ENCODE measurements at regions not wholly inside any gene's neighbourhood (a gene's known extent, or its start where the extent isn't known, plus 50 kb on each side); places are given as distances from the start of the nearest gene placed in this dataset.
"Not testable (repeated sequence)": the region's sequence is repeated elsewhere in the genome, so short reads cannot be mapped to it uniquely, and the experiment has no call there.

- peaks cover 6 to 40% of the 10 kb centered on the region in 2 donors for H3K4me1 ChIP-seq (replicated peaks in 1 of 2)
- in situ Hi-C loops (cut with MboI; ENCODE audit: low pct_unique_long_range_greater_than_20kb in 2 of 9, low sequenced_read_pairs in 9 of 9, unreplicated experiment in 9 of 9); H3K4me3 ChIP-seq; H3K27ac ChIP-seq; ATAC-seq (replicated peaks in 6 of 8): not testable (repeated sequence)
- 0 to 12% (median 10%) methylated on average over 1 to 3 of the region's 7 CpGs; no CpG with 5 or more reads in 7 of the 10 experiments for WGBS, 10 experiments
Observed at GRCh38 chr10:90302031-90302430, 555.8 kb downstream of the HTR7 start.

GRCh38 chr10:90302758-90303481 is 554.9 kb downstream of the HTR7 start:
- WGBS, 10 experiments = 0 to 93% (median 56%) methylated on average over 2 to 8 of the region's 8 CpGs; no CpG with 5 or more reads in 1 of the 10 experiments
- peaks cover 6 to 41% of the 10 kb centered on the region in 2 donors for H3K4me1 ChIP-seq (replicated peaks in 1 of 2)
- peak in 4 of 8 experiments; percentile 21 to 71 (median 68) for ATAC-seq (replicated peaks in 6 of 8)
- in situ Hi-C loops (cut with MboI; ENCODE audit: low pct_unique_long_range_greater_than_20kb in 2 of 9, low sequenced_read_pairs in 9 of 9, unreplicated experiment in 9 of 9) = no loop called here
- no peak overlapping the region for H3K27ac ChIP-seq
- H3K4me3 ChIP-seq = no peak overlapping the region

GRCh38 chr10:90304533-90304932 is 553.3 kb downstream of the HTR7 start:
- no peak overlapping the region for H3K4me3 ChIP-seq
- 0 to 100% (median 0%) methylated on average over 1 of the region's 1 CpG; no CpG with 5 or more reads in 3 of the 10 experiments for whole genome bisulfite sequencing, 10 experiments
- H3K4me1 ChIP-seq (replicated peaks in 1 of 2) = peaks cover 6 to 41% of the 10 kb centered on the region in 2 donors
- no peak overlapping the region for H3K27ac ChIP-seq
- in situ Hi-C loops (cut with MboI; ENCODE audit: low pct_unique_long_range_greater_than_20kb in 2 of 9, low sequenced_read_pairs in 9 of 9, unreplicated experiment in 9 of 9) = no loop called here
- ATAC-seq (replicated peaks in 6 of 8) = no peak

GRCh38 chr10:90306187-90306586 is 551.7 kb downstream of the HTR7 start:
- WGBS, 10 experiments = 0 to 50% (median 8%) methylated on average over 1 of the region's 1 CpG; no CpG with 5 or more reads in 6 of the 10 experiments

GRCh38 chr10:90308223-90308622 is 549.6 kb downstream of the HTR7 start:
- Histone ChIP-seq H3K4me1 (replicated peaks in 1 of 2) (peaks cover 6 to 30% of the 10 kb centered on the region in 2 donors), H3K27ac (no peak overlapping the region), H3K4me3 (no peak overlapping the region)
- ATAC-seq (replicated peaks in 6 of 8) = no peak
- in situ Hi-C loops (cut with MboI; ENCODE audit: low pct_unique_long_range_greater_than_20kb in 2 of 9, low sequenced_read_pairs in 9 of 9, unreplicated experiment in 9 of 9) = no loop called here
- WGBS, 10 experiments = 4 to 100% (median 88%) methylated on average over 2 to 7 of the region's 7 CpGs; no CpG with 5 or more reads in 1 of the 10 experiments

More at GRCh38 chr10:90306187-90306586, 551.7 kb downstream of the HTR7 start:
- Histone ChIP-seq H3K4me3 (no peak overlapping the region), H3K27ac (no peak overlapping the region), H3K4me1 (replicated peaks in 1 of 2) (peaks cover 6 to 41% of the 10 kb centered on the region in 2 donors)
- ATAC-seq (replicated peaks in 6 of 8) = peak; percentile 54 to 98 (median 93)
- in situ Hi-C loops (cut with MboI; ENCODE audit: low pct_unique_long_range_greater_than_20kb in 2 of 9, low sequenced_read_pairs in 9 of 9, unreplicated experiment in 9 of 9) = no loop called here

- H3K4me1 ChIP-seq (replicated peaks in 1 of 2) = peaks cover 0 to 5% of the 10 kb centered on the region in 2 donors
- peak in 3 of 8 experiments; percentile 20 to 33 (median 25) for ATAC-seq (replicated peaks in 6 of 8)
- no peak overlapping the region for H3K4me3 ChIP-seq
- no peak overlapping the region for H3K27ac ChIP-seq
- in situ Hi-C loops (cut with MboI; ENCODE audit: low pct_unique_long_range_greater_than_20kb in 2 of 9, low sequenced_read_pairs in 9 of 9, unreplicated experiment in 9 of 9) = no loop called here
- WGBS, 10 experiments = 0 to 100% (median 88%) methylated on average over 1 to 3 of the region's 3 CpGs
Observed at GRCh38 chr10:90313576-90314325, 544.1 kb downstream of the HTR7 start.

- Histone ChIP-seq H3K4me1 (replicated peaks in 1 of 2) (peaks cover 7 to 10% of the 10 kb centered on the region in 2 donors), H3K27ac (no peak overlapping the region), H3K4me3 (no peak overlapping the region)
- WGBS, 10 experiments = 0 to 100% (median 62%) methylated on average over 1 of the region's 1 CpG; no CpG with 5 or more reads in 4 of the 10 experiments
- in situ Hi-C loops (cut with MboI; ENCODE audit: low pct_unique_long_range_greater_than_20kb in 2 of 9, low sequenced_read_pairs in 9 of 9, unreplicated experiment in 9 of 9) = no loop called here
- no peak for ATAC-seq (replicated peaks in 6 of 8)
Observed at GRCh38 chr10:90314718-90315117, 543.1 kb downstream of the HTR7 start.

GRCh38 chr10:90317172-90317571 is 540.7 kb downstream of the HTR7 start:
- no peak for ATAC-seq (replicated peaks in 6 of 8)
- Histone ChIP-seq H3K4me3 (no peak overlapping the region), H3K27ac (no peak overlapping the region), H3K4me1 (replicated peaks in 1 of 2) (peaks cover 7 to 11% of the 10 kb centered on the region in 2 donors)
- WGBS, 10 experiments = 0 to 100% (median 97%) methylated on average over 1 to 3 of the region's 3 CpGs; no CpG with 5 or more reads in 2 of the 10 experiments
- in situ Hi-C loops (cut with MboI; ENCODE audit: low pct_unique_long_range_greater_than_20kb in 2 of 9, low sequenced_read_pairs in 9 of 9, unreplicated experiment in 9 of 9) = no loop called here

DNA sequence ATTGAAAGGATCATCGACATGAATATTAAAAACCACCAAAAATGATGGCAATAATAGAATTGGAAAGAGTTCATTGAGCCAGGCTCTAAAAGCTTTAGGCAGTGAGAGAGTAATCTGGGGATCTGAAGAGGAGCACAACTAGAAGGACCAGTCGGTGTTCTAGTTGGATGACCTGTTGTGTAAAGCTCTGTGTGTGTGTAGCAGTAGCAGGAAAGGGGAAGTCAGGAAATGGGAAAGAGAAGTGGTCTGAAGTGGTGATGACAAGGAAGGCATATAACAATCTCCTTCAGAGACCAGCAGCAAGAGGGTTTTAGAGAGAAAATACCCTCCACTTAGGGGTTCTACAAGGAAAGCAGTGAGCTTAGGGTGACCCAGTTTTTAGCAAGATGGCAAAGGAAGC is 539.2 kb downstream of the HTR7 start:
- H3K27ac ChIP-seq = no peak overlapping the region
- H3K4me1 ChIP-seq (replicated peaks in 1 of 2) = peaks cover 7 to 11% of the 10 kb centered on the region in 2 donors
- 11 to 100% (median 82%) methylated on average over 1 to 2 of the region's 2 CpGs for WGBS, 10 experiments
- in situ Hi-C loops (cut with MboI; ENCODE audit: low pct_unique_long_range_greater_than_20kb in 2 of 9, low sequenced_read_pairs in 9 of 9, unreplicated experiment in 9 of 9) = no loop called here
- no peak overlapping the region for H3K4me3 ChIP-seq
- no peak for ATAC-seq (replicated peaks in 6 of 8)

GRCh38 chr10:90319188-90319914 is 538.5 kb downstream of the HTR7 start:
- in situ Hi-C loops (cut with MboI; ENCODE audit: low pct_unique_long_range_greater_than_20kb in 2 of 9, low sequenced_read_pairs in 9 of 9, unreplicated experiment in 9 of 9) = no loop called here
- 0 to 53% (median 43%) methylated on average over 1 to 5 of the region's 5 CpGs for WGBS, 10 experiments
- peak; percentile 65 to 100 (median 98) for ATAC-seq (replicated peaks in 6 of 8)
- H3K27ac ChIP-seq = no peak overlapping the region
- H3K4me3 ChIP-seq = no peak overlapping the region
- H3K4me1 ChIP-seq (replicated peaks in 1 of 2) = peaks cover 7 to 8% of the 10 kb centered on the region in 2 donors

GRCh38 chr10:90321132-90321816 is 536.6 kb downstream of the HTR7 start:
- Histone ChIP-seq H3K27ac (no peak overlapping the region), H3K4me3 (no peak overlapping the region), H3K4me1 (replicated peaks in 1 of 2) (peaks cover 7% of the 10 kb centered on the region in 2 donors)
- 13 to 100% (median 85%) methylated on average over 1 to 3 of the region's 3 CpGs for WGBS, 10 experiments
- in situ Hi-C loops (cut with MboI; ENCODE audit: low pct_unique_long_range_greater_than_20kb in 2 of 9, low sequenced_read_pairs in 9 of 9, unreplicated experiment in 9 of 9) = no loop called here
- ATAC-seq (replicated peaks in 6 of 8) = no peak

- 0 to 100% (median 83%) methylated on average over 1 to 2 of the region's 2 CpGs; no CpG with 5 or more reads in 1 of the 10 experiments for WGBS, 10 experiments
- in situ Hi-C loops (cut with MboI; ENCODE audit: low pct_unique_long_range_greater_than_20kb in 2 of 9, low sequenced_read_pairs in 9 of 9, unreplicated experiment in 9 of 9) = no loop called here
- Histone ChIP-seq H3K4me1 (replicated peaks in 1 of 2) (peaks cover 0 to 5% of the 10 kb centered on the region in 2 donors), H3K4me3 (no peak overlapping the region), H3K27ac (no peak overlapping the region)
- ATAC-seq (replicated peaks in 6 of 8) = peak in 1 of 8 experiments; percentile 65
Observed at GRCh38 chr10:90326498-90327267, 531.2 kb downstream of the HTR7 start.

All from motor neuron (in vitro differentiated cells).